ENCODE measurements at regions not wholly inside any gene's neighbourhood (a gene's known extent, or its start where the extent isn't known, plus 50 kb on each side); places are given as distances from the start of the nearest gene placed in this dataset.

- TF ChIP-seq POLR2A (IDR thresholded peaks at IDR 0.05; ENCODE audit: low read length) = no peak
- no peak for TF ChIP-seq GATA1 (IDR thresholded peaks at IDR 0.05; ENCODE audit: low read depth, low read length)
Observed at GRCh38 chr7:112930787-112931186, 140.6 kb upstream of the TMEM168 start.

Measured in erythroblast (primary cell).